Activated naive CD4-positive, alpha-beta T cell treated with anti-CD3 and anti-CD28 coated beads, Interleukin-2, amount 50 U/mL, for 72 hours (primary cell): ENCODE measurements at regions not wholly inside any gene's neighbourhood (a gene's known extent, or its start where the extent isn't known, plus 50 kb on each side); places are given as distances from the start of the nearest gene placed in this dataset.
"Not testable (repeated sequence)": the region's sequence is repeated elsewhere in the genome, so short reads cannot be mapped to it uniquely, and the experiment has no call there.

Experiments used
- ATAC-seq, 2 donors: fragments of 150-1000 bp; cut with Tn5 transposase; 2 replicates each; pipeline ENCODE4 v1.10.0; 2021; ENCODE audit warnings: mild to moderate bottlenecking in 2 of 2, moderate library complexity in 2 of 2
- DNase-seq, 2 donors: peaks; one replicate each; pipeline ENCODE4 v3.0.0; 2021 to 2022; ENCODE audit warnings: low spot score in 2 of 2
- H3K27ac Mint-ChIP-seq, 2 donors: one replicate each; pipeline ENCODE4 v1.8.0; 2022; ENCODE audit warnings: mild to moderate bottlenecking in 2 of 2, mixed read lengths in 2 of 2
- H3K36me3 Mint-ChIP-seq, 2 donors: one replicate each; pipeline ENCODE4 v1.8.0; 2022; ENCODE audit warnings: mixed read lengths in 2 of 2
- H3K9me3 Mint-ChIP-seq, 2 donors: one replicate each; pipeline ENCODE4 v1.8.0; 2022; ENCODE audit warnings: mixed read lengths in 2 of 2

- H3K9me3 Mint-ChIP-seq = peaks cover 3 to 6% of the 10 kb centered on the region in 2 donors
- H3K27ac Mint-ChIP-seq = no peak overlapping the region
- no peak for ATAC-seq
- DNase-seq = no peak
- H3K36me3 Mint-ChIP-seq = no peaks in the 10 kb centered on the region
These were observed 54.0 kb downstream of the RFPL4B start for GRCh38 chr6:112401083-112401482.

GRCh38 chr6:112407101-112407590 lies 60.0 kb downstream of the RFPL4B start:
- Mint-ChIP-seq H3K36me3 (no peaks in the 10 kb centered on the region), H3K9me3 (no peaks in the 10 kb centered on the region), H3K27ac (no peak overlapping the region)
- DNase-seq = no peak
- no peak for ATAC-seq

GRCh38 chr6:112408522-112408921 lies 61.4 kb downstream of the RFPL4B start:
- Mint-ChIP-seq H3K27ac (no peak overlapping the region), H3K36me3 (no peaks in the 10 kb centered on the region), H3K9me3 (no peaks in the 10 kb centered on the region)
- no peak for DNase-seq
- ATAC-seq = no peak

GRCh38 chr6:112409311-112409710 lies 62.2 kb downstream of the RFPL4B start:
- Mint-ChIP-seq H3K27ac (no peak overlapping the region), H3K36me3 (no peaks in the 10 kb centered on the region), H3K9me3 (no peaks in the 10 kb centered on the region)
- DNase-seq (no peak), ATAC-seq (no peak)

GRCh38 chr6:112413780-112414179 lies 66.7 kb downstream of the RFPL4B start:
- Mint-ChIP-seq H3K9me3 (peaks cover 0 to 5% of the 10 kb centered on the region in 2 donors), H3K27ac (no peak overlapping the region), H3K36me3 (no peaks in the 10 kb centered on the region)
- DNase-seq = no peak
- ATAC-seq = no peak

- DNase-seq (no peak), ATAC-seq (no peak)
- H3K9me3 Mint-ChIP-seq = peaks cover 0 to 5% of the 10 kb centered on the region in 2 donors
- no peaks in the 10 kb centered on the region for H3K36me3 Mint-ChIP-seq
- no peak overlapping the region for H3K27ac Mint-ChIP-seq
These were observed 68.2 kb downstream of the RFPL4B start for GRCh38 chr6:112415366-112415765.

- peaks cover 0 to 4% of the 10 kb centered on the region in 2 donors for H3K36me3 Mint-ChIP-seq
- no peak overlapping the region for H3K27ac Mint-ChIP-seq
- H3K9me3 Mint-ChIP-seq = peaks cover 0 to 5% of the 10 kb centered on the region in 2 donors
- DNase-seq = no peak
- ATAC-seq = no peak
These were observed 69.7 kb downstream of the RFPL4B start for GRCh38 chr6:112416866-112417265.

GRCh38 chr6:112427011-112427410 lies 79.9 kb downstream of the RFPL4B start:
- H3K27ac Mint-ChIP-seq, H3K36me3 Mint-ChIP-seq, ATAC-seq, DNase-seq, H3K9me3 Mint-ChIP-seq: not testable (repeated sequence)

- DNase-seq = no peak
- no peak for ATAC-seq
- Mint-ChIP-seq H3K27ac (no peak overlapping the region), H3K36me3 (no peaks in the 10 kb centered on the region), H3K9me3 (peaks cover 0 to 8% of the 10 kb centered on the region in 2 donors)
These were observed 80.4 kb downstream of the RFPL4B start for GRCh38 chr6:112427499-112427898.

GRCh38 chr6:112428477-112428876 lies 81.3 kb downstream of the RFPL4B start:
- Mint-ChIP-seq H3K36me3 (no peaks in the 10 kb centered on the region), H3K27ac (no peak overlapping the region), H3K9me3 (peaks cover 0 to 8% of the 10 kb centered on the region in 2 donors)
- ATAC-seq (no peak), DNase-seq (no peak)

GRCh38 chr6:112429226-112429625 lies 82.1 kb downstream of the RFPL4B start:
- ATAC-seq (no peak), DNase-seq (no peak)
- Mint-ChIP-seq H3K27ac (no peak overlapping the region), H3K36me3 (no peaks in the 10 kb centered on the region), H3K9me3 (peaks cover 0 to 4% of the 10 kb centered on the region in 2 donors)

- Mint-ChIP-seq H3K27ac (no peak overlapping the region), H3K9me3 (no peaks in the 10 kb centered on the region), H3K36me3 (no peaks in the 10 kb centered on the region)
- DNase-seq (no peak), ATAC-seq (no peak)
These were observed 84.7 kb downstream of the RFPL4B start for GRCh38 chr6:112431803-112432202.

- Mint-ChIP-seq H3K9me3 (no peaks in the 10 kb centered on the region), H3K27ac (no peak overlapping the region), H3K36me3 (no peaks in the 10 kb centered on the region)
- no peak for DNase-seq
- no peak for ATAC-seq
These were observed 85.7 kb downstream of the RFPL4B start for GRCh38 chr6:112432853-112433252.

- no peaks in the 10 kb centered on the region for H3K9me3 Mint-ChIP-seq
- H3K36me3 Mint-ChIP-seq = no peaks in the 10 kb centered on the region
- DNase-seq (no peak), ATAC-seq (no peak)
- H3K27ac Mint-ChIP-seq = no peak overlapping the region
These were observed 86.3 kb downstream of the RFPL4B start for GRCh38 chr6:112433457-112433856.

GRCh38 chr6:112434896-112435435 lies 87.8 kb downstream of the RFPL4B start:
- H3K9me3 Mint-ChIP-seq = no peaks in the 10 kb centered on the region
- H3K27ac Mint-ChIP-seq = no peak overlapping the region
- no peak for DNase-seq
- no peak for ATAC-seq
- H3K36me3 Mint-ChIP-seq = no peaks in the 10 kb centered on the region

- Mint-ChIP-seq H3K36me3 (no peaks in the 10 kb centered on the region), H3K9me3 (no peaks in the 10 kb centered on the region), H3K27ac (no peak overlapping the region)
- no peak for ATAC-seq
- no peak for DNase-seq
These were observed 89.9 kb downstream of the RFPL4B start for GRCh38 chr6:112437058-112437457.

- DNase-seq = no peak
- no peak overlapping the region for H3K27ac Mint-ChIP-seq
- no peaks in the 10 kb centered on the region for H3K36me3 Mint-ChIP-seq
- no peaks in the 10 kb centered on the region for H3K9me3 Mint-ChIP-seq
- no peak for ATAC-seq
These were observed 91.9 kb downstream of the RFPL4B start for GRCh38 chr6:112439010-112439409.

GRCh38 chr6:112439432-112439831 lies 92.3 kb downstream of the RFPL4B start:
- Mint-ChIP-seq H3K9me3 (no peaks in the 10 kb centered on the region), H3K36me3 (no peaks in the 10 kb centered on the region), H3K27ac (no peak overlapping the region)
- no peak for ATAC-seq
- no peak for DNase-seq

GRCh38 chr6:112441607-112442006 lies 94.5 kb downstream of the RFPL4B start:
- Mint-ChIP-seq H3K36me3 (no peaks in the 10 kb centered on the region), H3K27ac (no peak overlapping the region), H3K9me3 (no peaks in the 10 kb centered on the region)
- DNase-seq (no peak), ATAC-seq (no peak)
